HFFc6 (cell line): ENCODE measurements at regions not wholly inside any gene's neighbourhood (a gene's known extent, or its start where the extent isn't known, plus 50 kb on each side); places are given as distances from the start of the nearest gene placed in this dataset.
A peak's percentile ranks its signal among the peaks of the same experiment; 100 is the strongest.

Experiments
- DNase-seq: peaks from one replicate; pipeline ENCODE4 v3.0.0-alpha.2; 2018
- H3K27ac Mint-ChIP-seq: 2 replicates; pipeline ENCODE4 v1.8.0; 2020; ENCODE audit warnings: mild to moderate bottlenecking, mixed read lengths
- H3K27me3 Mint-ChIP-seq: 2 replicates; pipeline ENCODE4 v1.8.0; 2021; ENCODE audit warnings: mild to moderate bottlenecking, moderate library complexity, mixed read lengths; ENCODE audit not compliant: insufficient read depth
- H3K36me3 Mint-ChIP-seq: 2 replicates; pipeline ENCODE4 v1.8.0; 2021; ENCODE audit warnings: low read depth, mixed read lengths
- H3K4me1 Mint-ChIP-seq: 2 replicates; pipeline ENCODE4 v1.8.0; 2020; ENCODE audit warnings: low read depth, mixed read lengths
- H3K4me3 Mint-ChIP-seq: 2 replicates; pipeline ENCODE4 v1.8.0; 2020; ENCODE audit warnings: mild to moderate bottlenecking, moderate library complexity, mixed read lengths
- H3K9me3 Mint-ChIP-seq: 2 replicates; pipeline ENCODE4 v1.8.0; 2020; ENCODE audit warnings: mild to moderate bottlenecking, mixed read lengths
- TF ChIP-seq, protein P1 (sequence below): fragments of 200-600 bp; sonication (generic); IDR thresholded peaks from 2 replicates; pipeline ENCODE4 v1.5.0; 2021; ENCODE audit warnings: antibody characterized with exemption, mild to moderate bottlenecking

DNA sequence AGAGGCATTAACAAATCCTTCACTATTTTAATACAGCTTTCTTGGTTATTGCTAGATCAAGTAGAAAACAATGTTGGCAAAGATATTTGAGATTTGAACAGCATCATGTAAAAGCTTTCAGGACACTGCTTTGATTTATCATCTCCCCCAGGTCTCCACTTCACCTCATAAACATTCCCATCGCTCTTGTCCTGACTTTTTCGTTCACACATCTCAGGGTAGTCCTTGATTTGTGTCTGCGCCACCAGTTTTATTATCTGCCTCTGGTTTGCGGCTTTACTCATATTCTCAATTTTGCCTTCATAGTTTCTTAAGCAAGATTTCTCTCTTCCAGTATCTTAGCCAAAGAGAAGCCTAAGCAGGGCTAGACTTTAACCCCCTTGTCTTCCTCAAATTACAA is 63.5 kb upstream of the ROR1 start:
- Mint-ChIP-seq H3K4me3 (no peak overlapping the region), H3K9me3 (no peaks in the 10 kb centered on the region), H3K36me3 (no peaks in the 10 kb centered on the region), H3K4me1 (peaks cover 21% of the 10 kb centered on the region), H3K27ac (no peak overlapping the region), H3K27me3 (peaks cover 18% of the 10 kb centered on the region)
- TF ChIP-seq, protein P1, sequence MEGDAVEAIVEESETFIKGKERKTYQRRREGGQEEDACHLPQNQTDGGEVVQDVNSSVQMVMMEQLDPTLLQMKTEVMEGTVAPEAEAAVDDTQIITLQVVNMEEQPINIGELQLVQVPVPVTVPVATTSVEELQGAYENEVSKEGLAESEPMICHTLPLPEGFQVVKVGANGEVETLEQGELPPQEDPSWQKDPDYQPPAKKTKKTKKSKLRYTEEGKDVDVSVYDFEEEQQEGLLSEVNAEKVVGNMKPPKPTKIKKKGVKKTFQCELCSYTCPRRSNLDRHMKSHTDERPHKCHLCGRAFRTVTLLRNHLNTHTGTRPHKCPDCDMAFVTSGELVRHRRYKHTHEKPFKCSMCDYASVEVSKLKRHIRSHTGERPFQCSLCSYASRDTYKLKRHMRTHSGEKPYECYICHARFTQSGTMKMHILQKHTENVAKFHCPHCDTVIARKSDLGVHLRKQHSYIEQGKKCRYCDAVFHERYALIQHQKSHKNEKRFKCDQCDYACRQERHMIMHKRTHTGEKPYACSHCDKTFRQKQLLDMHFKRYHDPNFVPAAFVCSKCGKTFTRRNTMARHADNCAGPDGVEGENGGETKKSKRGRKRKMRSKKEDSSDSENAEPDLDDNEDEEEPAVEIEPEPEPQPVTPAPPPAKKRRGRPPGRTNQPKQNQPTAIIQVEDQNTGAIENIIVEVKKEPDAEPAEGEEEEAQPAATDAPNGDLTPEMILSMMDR: no peak
- no peak for DNase-seq

DNA sequence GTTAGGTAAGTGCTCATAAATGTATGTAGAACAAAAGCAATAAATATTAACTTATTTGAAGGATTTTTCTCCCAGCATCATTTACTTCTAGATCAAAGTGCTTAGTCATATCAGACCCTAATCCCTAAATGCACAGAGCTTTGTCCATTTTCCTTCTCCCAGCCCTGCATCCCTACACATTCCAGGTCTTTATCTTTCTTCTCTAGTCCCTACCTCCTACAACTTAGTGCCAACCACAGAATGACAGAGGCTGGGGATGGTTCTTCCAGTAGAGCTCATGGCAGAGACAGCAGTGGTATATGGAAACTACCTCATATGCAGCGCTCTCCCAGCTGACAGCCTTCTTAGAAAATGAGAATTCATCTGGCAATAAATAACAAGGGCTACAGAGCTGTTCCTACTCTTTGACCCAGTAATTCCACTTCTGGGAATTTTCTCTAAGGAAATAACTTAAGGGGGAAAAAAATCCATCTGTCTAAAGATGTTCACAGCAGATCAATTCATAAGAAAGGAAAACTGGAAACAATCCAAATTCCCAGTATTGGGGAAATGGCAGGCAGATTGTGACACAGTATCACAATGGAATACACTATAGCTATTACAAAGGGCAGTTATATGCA is 62.9 kb upstream of the ROR1 start:
- Mint-ChIP-seq H3K36me3 (no peaks in the 10 kb centered on the region), H3K4me1 (peaks cover 21% of the 10 kb centered on the region), H3K9me3 (no peaks in the 10 kb centered on the region), H3K4me3 (no peak overlapping the region), H3K27me3 (peaks cover 16% of the 10 kb centered on the region), H3K27ac (no peak overlapping the region)
- DNase-seq: no peak
- TF ChIP-seq, protein P1: no peak

DNA sequence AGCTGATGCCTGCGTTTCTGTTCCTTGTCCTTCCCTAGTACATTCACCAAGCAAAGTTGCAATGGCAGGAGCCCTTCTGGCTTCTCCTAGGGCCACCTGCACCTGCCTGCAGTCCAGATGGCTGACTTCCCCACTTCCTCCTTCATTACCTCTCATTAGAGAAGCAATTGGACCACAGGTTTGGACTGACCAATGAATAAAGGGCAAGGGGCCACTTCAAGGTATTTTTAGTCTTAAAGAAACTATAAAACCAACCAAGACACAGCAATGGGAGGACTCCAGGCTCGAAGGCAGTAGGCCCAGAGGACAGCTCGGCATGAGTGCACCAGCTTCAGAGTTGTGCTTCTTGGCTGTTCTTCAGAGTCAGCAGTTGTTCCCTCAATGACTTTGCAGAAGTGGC is 60.8 kb upstream of the ROR1 start:
- Mint-ChIP-seq H3K27me3 (peaks cover 13% of the 10 kb centered on the region), H3K36me3 (no peaks in the 10 kb centered on the region), H3K4me3 (no peak overlapping the region), H3K4me1 (peaks cover 21% of the 10 kb centered on the region), H3K9me3 (no peaks in the 10 kb centered on the region), H3K27ac (no peak overlapping the region)
- no peak for DNase-seq
- TF ChIP-seq, protein P1: no peak

DNA sequence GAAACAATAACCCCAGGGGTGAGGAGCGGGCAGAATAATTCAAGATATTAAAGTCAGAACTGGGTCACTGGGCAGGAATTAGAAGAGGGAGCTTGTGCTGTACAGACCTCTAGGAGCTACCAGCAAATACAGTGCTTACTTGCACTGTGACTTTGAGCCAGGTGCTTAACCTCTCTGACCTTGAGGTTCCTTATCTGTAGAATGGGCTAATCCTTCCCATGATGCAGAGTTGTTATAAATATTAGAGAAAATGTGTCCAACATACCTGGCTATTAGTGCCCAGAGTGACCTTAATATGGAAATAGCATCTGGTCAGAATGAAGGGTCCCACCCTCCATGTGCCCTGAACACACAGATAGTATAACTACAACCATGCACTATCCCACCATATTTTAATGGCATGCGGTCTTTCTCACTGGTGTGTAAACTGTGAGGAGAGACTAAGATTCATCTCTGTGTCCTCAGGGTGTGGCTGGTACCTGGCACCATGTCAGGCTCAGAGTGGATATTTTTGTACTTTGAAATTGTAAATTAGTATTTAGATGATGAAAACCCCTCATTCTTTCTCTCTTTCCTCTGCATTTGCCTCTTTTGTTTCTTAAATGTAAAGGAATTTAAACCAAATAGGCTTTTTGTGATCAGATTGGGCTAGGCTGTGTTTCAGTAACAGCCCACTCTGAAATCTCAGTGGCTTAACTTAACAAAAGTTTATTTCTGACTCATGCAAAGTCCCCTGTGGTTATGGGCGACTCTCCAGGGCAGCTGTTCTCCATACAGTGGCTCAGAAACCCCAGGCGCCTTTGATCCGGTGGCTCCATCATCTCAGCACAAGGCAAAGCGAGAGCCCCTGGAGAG is 60.0 kb upstream of the ROR1 start:
- peak overlapping the region; percentile 55 for H3K4me3 Mint-ChIP-seq
- TF ChIP-seq, protein P1: no peak
- H3K4me1 Mint-ChIP-seq: peaks cover 21% of the 10 kb centered on the region
- H3K27ac Mint-ChIP-seq: no peak overlapping the region
- H3K9me3 Mint-ChIP-seq: no peaks in the 10 kb centered on the region
- DNase-seq: peak; percentile 69
- H3K27me3 Mint-ChIP-seq: peaks cover 13% of the 10 kb centered on the region
- no peaks in the 10 kb centered on the region for H3K36me3 Mint-ChIP-seq

DNA sequence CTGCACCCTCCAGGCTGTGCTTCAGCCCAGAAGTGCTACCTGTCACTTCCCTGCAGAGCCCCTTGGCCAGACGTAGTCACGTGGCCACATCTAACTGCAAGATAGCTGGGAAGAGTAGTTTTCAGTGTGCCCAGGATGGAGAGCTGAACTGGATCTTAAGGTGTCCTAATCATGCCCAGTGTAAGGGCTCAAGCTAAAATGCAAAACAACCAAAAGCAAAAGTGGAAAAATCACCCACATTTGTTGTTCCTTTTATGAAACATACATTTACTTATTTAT is 59.4 kb upstream of the ROR1 start:
- peaks cover 26% of the 10 kb centered on the region for H3K4me1 Mint-ChIP-seq
- peak overlapping the region; percentile 55; the same call in 1 of the 2 replicates for H3K4me3 Mint-ChIP-seq
- no peaks in the 10 kb centered on the region for H3K36me3 Mint-ChIP-seq
- TF ChIP-seq, protein P1: no peak
- DNase-seq: no peak
- no peak overlapping the region for H3K27ac Mint-ChIP-seq
- peaks cover 13% of the 10 kb centered on the region for H3K27me3 Mint-ChIP-seq
- H3K9me3 Mint-ChIP-seq: no peaks in the 10 kb centered on the region
